Vagina (tissue), 2 donors: ENCODE measurements at regions not wholly inside any gene's neighbourhood (a gene's known extent, or its start where the extent isn't known, plus 50 kb on each side); places are given as distances from the start of the nearest gene placed in this dataset.

ENCODE experiments used
- POLR2A ChIP-seq, 2 donors: fragments of 450-650 bp; IDR thresholded peaks; one replicate each; pipeline ENCODE4 v1.6.1; 2017; ENCODE audit warnings: antibody characterized with exemption in 2 of 2, mild to moderate bottlenecking in 2 of 2, moderate library complexity in 2 of 2
- TF ChIP-seq, protein P1 (sequence below), 3 experiments: fragments of 450-650 bp in 2 of 3; fragments of 200-600 bp in 1 of 3; sonication (generic) in 1 of 3; IDR thresholded peaks; one replicate each; pipeline ENCODE4 v1.5.1; 2017 to 2019; ENCODE audit warnings: antibody characterized with exemption in 3 of 3, mild to moderate bottlenecking in 2 of 3, moderate library complexity in 2 of 3

DNA sequence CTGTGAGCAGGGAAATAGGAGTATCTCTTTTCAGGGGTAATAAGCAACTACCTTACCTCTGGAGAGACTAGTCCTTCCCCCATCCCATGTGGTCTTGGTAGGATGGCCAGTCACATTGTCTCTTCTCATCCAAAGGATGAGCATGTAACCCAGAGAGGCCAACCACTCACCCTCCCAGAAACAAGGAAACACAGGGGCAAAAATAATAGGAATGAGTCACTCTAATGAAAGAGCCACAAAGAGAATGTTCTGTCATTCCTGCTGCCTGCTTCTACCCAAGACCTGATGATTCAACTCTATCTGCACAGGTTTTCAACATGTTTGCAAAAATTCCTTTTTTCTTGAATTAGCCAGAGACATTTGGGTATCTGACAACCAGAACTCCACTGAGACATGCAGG is 99.3 kb upstream of the NFE2L3 start:
- TF ChIP-seq, protein P1, sequence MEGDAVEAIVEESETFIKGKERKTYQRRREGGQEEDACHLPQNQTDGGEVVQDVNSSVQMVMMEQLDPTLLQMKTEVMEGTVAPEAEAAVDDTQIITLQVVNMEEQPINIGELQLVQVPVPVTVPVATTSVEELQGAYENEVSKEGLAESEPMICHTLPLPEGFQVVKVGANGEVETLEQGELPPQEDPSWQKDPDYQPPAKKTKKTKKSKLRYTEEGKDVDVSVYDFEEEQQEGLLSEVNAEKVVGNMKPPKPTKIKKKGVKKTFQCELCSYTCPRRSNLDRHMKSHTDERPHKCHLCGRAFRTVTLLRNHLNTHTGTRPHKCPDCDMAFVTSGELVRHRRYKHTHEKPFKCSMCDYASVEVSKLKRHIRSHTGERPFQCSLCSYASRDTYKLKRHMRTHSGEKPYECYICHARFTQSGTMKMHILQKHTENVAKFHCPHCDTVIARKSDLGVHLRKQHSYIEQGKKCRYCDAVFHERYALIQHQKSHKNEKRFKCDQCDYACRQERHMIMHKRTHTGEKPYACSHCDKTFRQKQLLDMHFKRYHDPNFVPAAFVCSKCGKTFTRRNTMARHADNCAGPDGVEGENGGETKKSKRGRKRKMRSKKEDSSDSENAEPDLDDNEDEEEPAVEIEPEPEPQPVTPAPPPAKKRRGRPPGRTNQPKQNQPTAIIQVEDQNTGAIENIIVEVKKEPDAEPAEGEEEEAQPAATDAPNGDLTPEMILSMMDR (IDR thresholded peaks at IDR 0.05) = no peak
- no peak for TF ChIP-seq POLR2A (IDR thresholded peaks at IDR 0.05)
